Right atrium auricular region (tissue), 2 donors: ENCODE measurements at regions not wholly inside any gene's neighbourhood (a gene's known extent, or its start where the extent isn't known, plus 50 kb on each side); places are given as distances from the start of the nearest gene placed in this dataset.

Source experiments
- DNase-seq: peaks from one replicate; pipeline ENCODE4 v3.0.0-alpha.2; 2019; ENCODE audit warnings: low spot score
- H3K27ac ChIP-seq, 2 donors: fragments of 200-600 bp; sonication (generic); 1 replicate in 1 of 2; 2 replicates in 1 of 2; pipeline ENCODE4 v1.5.1; 2016 to 2019
- H3K27me3 ChIP-seq, 2 donors: fragments of 200-600 bp; sonication (generic); one replicate each; pipeline versions ENCODE4 v1.5.1 to v1.6.0; 2017 to 2019
- H3K36me3 ChIP-seq: fragments of 200-600 bp; sonication (generic); one replicate; pipeline ENCODE4 v1.5.1; 2016
- H3K4me1 ChIP-seq, 2 donors: fragments of 200-600 bp; sonication (generic); one replicate each; pipeline versions ENCODE4 v1.5.1 to v1.6.0; 2017 to 2019
- H3K4me3 ChIP-seq, 2 donors: fragments of 200-600 bp; sonication (generic); 1 replicate in 1 of 2; 2 replicates in 1 of 2; pipeline ENCODE4 v1.5.1; 2017 to 2019; ENCODE audit warnings: mild to moderate bottlenecking in 1 of 2, moderate library complexity in 1 of 2
- H3K9me3 ChIP-seq, 2 donors: fragments of 200-600 bp; sonication (generic); one replicate each; pipeline ENCODE4 v1.5.1; 2019
- TF ChIP-seq, protein P1 (sequence below), 2 donors: fragments of 200-600 bp; sonication (generic); IDR thresholded peaks; one replicate each; pipeline ENCODE4 v1.5.1; 2019; ENCODE audit warnings: antibody characterized with exemption in 2 of 2

DNA sequence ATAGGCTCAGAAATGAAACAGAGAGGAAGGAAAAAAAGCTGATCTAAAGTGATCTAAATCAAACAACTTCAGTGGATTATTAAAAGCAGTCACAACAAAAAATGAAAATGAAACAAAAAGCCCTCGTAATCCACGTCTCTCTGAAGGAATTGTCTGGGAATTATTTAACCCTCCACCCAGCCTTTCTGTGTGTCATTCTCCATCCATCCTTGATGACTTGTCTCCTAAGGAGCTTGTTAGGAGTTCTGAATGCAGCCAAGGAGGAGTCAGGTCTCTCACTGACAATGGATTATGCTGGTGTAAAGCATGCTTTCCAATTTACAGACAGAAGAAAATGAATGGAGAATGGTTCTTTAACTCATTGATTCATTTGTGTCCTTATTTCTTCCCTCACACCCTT lies 359.3 kb upstream of the RUNX1 start:
- Histone ChIP-seq H3K27ac (no peak overlapping the region), H3K27me3 (no peaks in the 10 kb centered on the region), H3K36me3 (no peaks in the 10 kb centered on the region), H3K4me1 (no peaks in the 10 kb centered on the region), H3K4me3 (no peak overlapping the region), H3K9me3 (no peaks in the 10 kb centered on the region)
- TF ChIP-seq, protein P1, sequence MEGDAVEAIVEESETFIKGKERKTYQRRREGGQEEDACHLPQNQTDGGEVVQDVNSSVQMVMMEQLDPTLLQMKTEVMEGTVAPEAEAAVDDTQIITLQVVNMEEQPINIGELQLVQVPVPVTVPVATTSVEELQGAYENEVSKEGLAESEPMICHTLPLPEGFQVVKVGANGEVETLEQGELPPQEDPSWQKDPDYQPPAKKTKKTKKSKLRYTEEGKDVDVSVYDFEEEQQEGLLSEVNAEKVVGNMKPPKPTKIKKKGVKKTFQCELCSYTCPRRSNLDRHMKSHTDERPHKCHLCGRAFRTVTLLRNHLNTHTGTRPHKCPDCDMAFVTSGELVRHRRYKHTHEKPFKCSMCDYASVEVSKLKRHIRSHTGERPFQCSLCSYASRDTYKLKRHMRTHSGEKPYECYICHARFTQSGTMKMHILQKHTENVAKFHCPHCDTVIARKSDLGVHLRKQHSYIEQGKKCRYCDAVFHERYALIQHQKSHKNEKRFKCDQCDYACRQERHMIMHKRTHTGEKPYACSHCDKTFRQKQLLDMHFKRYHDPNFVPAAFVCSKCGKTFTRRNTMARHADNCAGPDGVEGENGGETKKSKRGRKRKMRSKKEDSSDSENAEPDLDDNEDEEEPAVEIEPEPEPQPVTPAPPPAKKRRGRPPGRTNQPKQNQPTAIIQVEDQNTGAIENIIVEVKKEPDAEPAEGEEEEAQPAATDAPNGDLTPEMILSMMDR (IDR thresholded peaks at IDR 0.05), result no peak
- no peak for DNase-seq

GRCh38 chr21:35406635-35407034 lies 357.5 kb upstream of the RUNX1 start:
- Histone ChIP-seq H3K4me3 (no peak overlapping the region), H3K27ac (no peak overlapping the region), H3K27me3 (no peaks in the 10 kb centered on the region), H3K9me3 (no peaks in the 10 kb centered on the region), H3K4me1 (no peaks in the 10 kb centered on the region), H3K36me3 (no peaks in the 10 kb centered on the region)
- no peak for DNase-seq
- TF ChIP-seq, protein P1 (IDR thresholded peaks at IDR 0.05), result no peak

DNA sequence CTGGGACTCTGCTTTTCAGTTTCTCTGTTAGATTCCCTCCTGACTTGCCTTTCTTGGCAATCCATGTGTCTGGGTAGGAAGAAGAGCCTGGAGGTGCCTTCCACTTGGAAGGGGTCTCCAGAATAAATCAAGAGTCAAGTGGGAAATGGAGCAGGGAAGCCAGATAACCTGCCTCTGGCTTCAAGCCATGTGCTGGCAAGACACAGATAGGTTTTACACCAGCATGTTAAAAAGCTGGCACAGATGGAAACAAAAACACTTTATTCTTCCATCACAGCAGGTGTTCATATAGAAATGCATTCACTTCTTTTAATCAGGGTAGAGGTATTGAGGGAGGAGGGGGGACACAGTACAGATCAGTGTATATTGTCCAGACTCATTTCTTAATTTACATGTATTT lies 356.9 kb upstream of the RUNX1 start:
- no peaks in the 10 kb centered on the region for H3K9me3 ChIP-seq
- no peak overlapping the region for H3K4me3 ChIP-seq
- H3K4me1 ChIP-seq, result no peaks in the 10 kb centered on the region
- no peaks in the 10 kb centered on the region for H3K27me3 ChIP-seq
- no peaks in the 10 kb centered on the region for H3K36me3 ChIP-seq
- TF ChIP-seq, protein P1 (IDR thresholded peaks at IDR 0.05), result no peak
- DNase-seq, result no peak
- H3K27ac ChIP-seq, result no peak overlapping the region

GRCh38 chr21:35404247-35404646 lies 355.1 kb upstream of the RUNX1 start:
- TF ChIP-seq, protein P1 (IDR thresholded peaks at IDR 0.05), result no peak
- DNase-seq, result no peak
- Histone ChIP-seq H3K4me1 (no peaks in the 10 kb centered on the region), H3K27me3 (no peaks in the 10 kb centered on the region), H3K9me3 (no peaks in the 10 kb centered on the region), H3K27ac (no peak overlapping the region), H3K36me3 (no peaks in the 10 kb centered on the region), H3K4me3 (no peak overlapping the region)

- H3K4me1 ChIP-seq, result no peaks in the 10 kb centered on the region
- H3K4me3 ChIP-seq, result no peak overlapping the region
- H3K27ac ChIP-seq, result no peak overlapping the region
- no peaks in the 10 kb centered on the region for H3K9me3 ChIP-seq
- TF ChIP-seq, protein P1 (IDR thresholded peaks at IDR 0.05), result no peak
- no peak for DNase-seq
- H3K27me3 ChIP-seq, result no peaks in the 10 kb centered on the region
- no peaks in the 10 kb centered on the region for H3K36me3 ChIP-seq
Observed at GRCh38 chr21:35402061-35402460, 353.0 kb upstream of the RUNX1 start.

GRCh38 chr21:35401476-35401875 lies 352.4 kb upstream of the RUNX1 start:
- H3K27me3 ChIP-seq, result no peaks in the 10 kb centered on the region

More at GRCh38 chr21:35401476-35401875, 352.4 kb upstream of the RUNX1 start:
- TF ChIP-seq, protein P1 (IDR thresholded peaks at IDR 0.05), result no peak
- Histone ChIP-seq H3K27ac (no peak overlapping the region), H3K4me1 (no peaks in the 10 kb centered on the region), H3K4me3 (no peak overlapping the region), H3K9me3 (no peaks in the 10 kb centered on the region), H3K36me3 (no peaks in the 10 kb centered on the region)
- DNase-seq, result no peak
